WERI-Rb-1 (cell line): ENCODE measurements at regions not wholly inside any gene's neighbourhood (a gene's known extent, or its start where the extent isn't known, plus 50 kb on each side); places are given as distances from the start of the nearest gene placed in this dataset.

Source experiments
- DNase-seq: peaks from one replicate; pipeline ENCODE4 v3.0.0-alpha.2; 2020
- H3K27ac ChIP-seq: fragments of 250-450 bp; sonication (Bioruptor Pico); 2 replicates; pipeline ENCODE4 v1.5.1; 2020; ENCODE audit warnings: mild to moderate bottlenecking, moderate library complexity
- H3K27me3 ChIP-seq: fragments of 250-450 bp; sonication (Bioruptor Pico); 2 replicates; pipeline ENCODE4 v1.5.1; 2021; ENCODE audit warnings: mild to moderate bottlenecking, low read depth, moderate library complexity; ENCODE audit not compliant: insufficient read depth, severe bottlenecking
- H3K36me3 ChIP-seq: fragments of 250-450 bp; sonication (Bioruptor Pico); 2 replicates; pipeline ENCODE4 v1.5.1; 2020; ENCODE audit warnings: mild to moderate bottlenecking, moderate library complexity
- H3K4me3 ChIP-seq: 2 replicates; pipeline ENCODE4 v1.5.1; 2011; ENCODE audit warnings: low read depth, mild to moderate bottlenecking, control low read depth, low read length
- H3K9me3 ChIP-seq: fragments of 250-450 bp; sonication (Bioruptor Pico); 2 replicates; pipeline ENCODE4 v1.5.1; 2021; ENCODE audit warnings: mild to moderate bottlenecking, moderate library complexity; ENCODE audit not compliant: severe bottlenecking
- CTCF ChIP-seq: IDR thresholded peaks from 2 replicates; pipeline ENCODE4 v1.5.1; 2011; ENCODE audit warnings: low read depth, mild to moderate bottlenecking, control low read depth, inconsistent platforms, low read length

- no peaks in the 10 kb centered on the region for H3K36me3 ChIP-seq
- DNase-seq: no peak
- peaks cover 11% of the 10 kb centered on the region for H3K27me3 ChIP-seq
- no peaks in the 10 kb centered on the region for H3K9me3 ChIP-seq
- no peak overlapping the region for H3K4me3 ChIP-seq
- no peak overlapping the region for H3K27ac ChIP-seq
- no peak for TF ChIP-seq CTCF
Observed at GRCh38 chr5:161235569-161235968, 311.0 kb downstream of the GABRB2 start.

DNA sequence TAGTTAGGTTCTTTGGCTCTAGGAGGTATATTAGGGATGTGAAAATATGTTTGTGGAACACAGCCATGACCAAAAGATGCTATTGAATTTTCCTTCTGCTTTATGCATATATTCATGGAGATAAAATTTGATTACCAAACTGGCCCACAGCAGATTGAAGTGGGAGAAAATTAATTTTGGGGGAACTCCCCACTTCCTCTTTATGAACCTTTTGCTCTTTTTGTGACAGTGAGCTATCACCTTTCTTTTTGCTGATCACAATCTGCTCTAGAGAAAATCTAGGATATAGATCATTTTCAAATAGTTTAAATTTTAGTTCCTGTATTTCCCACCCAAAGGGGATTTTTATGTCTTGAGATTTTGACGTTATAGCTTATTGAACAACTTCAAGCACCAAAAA lies 313.0 kb downstream of the GABRB2 start:
- Histone ChIP-seq H3K36me3 (no peaks in the 10 kb centered on the region), H3K9me3 (no peaks in the 10 kb centered on the region), H3K4me3 (no peak overlapping the region), H3K27ac (no peak overlapping the region), H3K27me3 (peaks cover 13% of the 10 kb centered on the region)
- DNase-seq: no peak
- TF ChIP-seq CTCF: no peak

DNA sequence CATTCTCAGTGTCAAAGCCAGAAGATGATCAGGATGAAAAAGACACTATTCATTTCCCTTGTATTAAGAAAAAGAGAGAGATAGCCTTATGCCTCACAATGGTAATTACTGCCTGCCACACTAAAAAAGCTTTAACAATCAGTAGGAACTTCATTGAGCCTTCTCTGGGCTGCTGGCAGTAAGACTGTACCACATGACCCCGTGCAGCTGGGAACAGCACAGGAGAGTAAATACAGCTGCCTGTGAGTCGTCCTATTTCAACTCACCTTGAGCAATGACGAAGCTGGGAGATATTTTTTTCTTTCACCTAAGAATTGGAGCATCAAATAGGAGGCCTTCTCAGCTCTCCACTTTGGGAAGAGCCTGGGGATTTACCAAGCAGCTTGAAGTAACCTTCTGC lies 316.3 kb downstream of the GABRB2 start:
- H3K27me3 ChIP-seq: peaks cover 18% of the 10 kb centered on the region
- H3K27ac ChIP-seq: no peak overlapping the region
- TF ChIP-seq CTCF: no peak
- no peak for DNase-seq
- H3K36me3 ChIP-seq: no peaks in the 10 kb centered on the region
- H3K4me3 ChIP-seq: no peak overlapping the region
- H3K9me3 ChIP-seq: no peaks in the 10 kb centered on the region

DNA sequence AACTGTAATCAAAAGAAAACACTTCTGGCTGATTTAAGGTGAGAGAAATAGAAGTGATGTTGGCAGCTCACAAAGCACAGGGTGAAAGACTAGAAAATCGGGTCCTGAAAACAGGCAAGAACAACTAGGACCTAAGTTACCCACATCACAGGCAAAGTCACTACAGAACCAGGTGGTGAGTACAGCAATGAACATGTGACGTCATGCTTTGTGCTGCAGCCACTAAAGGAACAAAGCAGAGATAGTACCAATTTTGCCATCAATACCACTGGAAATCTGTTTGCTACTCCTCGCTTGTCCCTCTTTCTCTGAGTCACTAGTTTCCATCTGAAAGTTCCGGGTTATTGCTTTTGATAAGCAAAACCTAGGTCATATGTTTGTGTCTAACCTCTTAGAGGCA lies 326.7 kb downstream of the GABRB2 start:
- Histone ChIP-seq H3K27me3 (peaks cover 12% of the 10 kb centered on the region), H3K27ac (no peak overlapping the region), H3K4me3 (no peak overlapping the region), H3K9me3 (no peaks in the 10 kb centered on the region), H3K36me3 (no peaks in the 10 kb centered on the region)
- no peak for TF ChIP-seq CTCF
- DNase-seq: no peak

DNA sequence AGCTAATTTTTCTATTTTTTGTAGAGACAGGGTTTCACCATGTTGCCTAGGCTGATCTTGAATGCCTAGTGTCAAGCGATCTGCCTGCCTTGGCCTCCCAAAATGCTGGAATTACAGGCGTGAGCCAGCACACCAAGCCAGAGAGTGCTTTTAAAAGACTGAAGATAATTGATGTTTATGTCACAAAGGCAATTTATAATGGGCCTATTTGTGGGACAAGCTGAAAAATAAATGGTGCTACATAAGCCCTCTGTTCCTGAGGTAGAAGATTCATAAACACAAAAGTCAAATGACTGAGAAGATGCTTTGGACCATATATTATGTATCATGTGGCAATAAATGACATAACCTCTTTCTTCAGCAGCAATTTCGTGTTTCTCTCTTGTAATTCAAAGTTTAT lies 329.6 kb downstream of the GABRB2 start:
- no peak overlapping the region for H3K27ac ChIP-seq
- no peak for DNase-seq
- H3K9me3 ChIP-seq: no peaks in the 10 kb centered on the region
- H3K36me3 ChIP-seq: no peaks in the 10 kb centered on the region
- no peak for TF ChIP-seq CTCF
- H3K4me3 ChIP-seq: no peak overlapping the region
- peaks cover 17% of the 10 kb centered on the region for H3K27me3 ChIP-seq

DNA sequence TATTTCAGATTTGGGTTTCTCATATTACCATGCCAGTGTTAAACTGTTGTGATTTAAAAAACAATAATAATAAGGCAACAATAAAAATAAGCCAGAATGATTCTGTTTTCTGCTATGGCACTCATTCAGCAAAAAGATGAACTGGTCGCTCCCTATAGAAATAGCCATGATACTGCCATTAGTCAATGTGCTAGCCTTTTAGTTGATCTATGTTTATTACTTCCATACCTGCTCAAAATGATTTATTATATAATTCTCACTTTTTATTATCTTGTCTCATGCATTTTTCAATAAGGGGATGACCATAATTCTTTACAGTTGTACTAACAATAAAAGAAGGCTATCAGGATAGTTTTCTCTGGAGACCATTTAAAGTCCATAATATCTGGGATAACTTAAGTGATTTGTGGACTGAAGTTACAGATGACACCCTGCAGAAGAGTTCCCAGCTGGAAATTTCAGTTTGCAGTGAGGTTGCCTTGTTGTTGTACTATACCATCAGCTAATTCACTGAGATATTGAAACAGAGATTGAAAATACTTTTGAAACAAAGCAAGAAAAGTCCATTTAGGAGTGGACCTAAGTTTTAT lies 334.3 kb downstream of the GABRB2 start:
- Histone ChIP-seq H3K36me3 (no peaks in the 10 kb centered on the region), H3K4me3 (no peak overlapping the region), H3K27me3 (peaks cover 14% of the 10 kb centered on the region), H3K27ac (no peak overlapping the region), H3K9me3 (no peaks in the 10 kb centered on the region)
- DNase-seq: no peak
- TF ChIP-seq CTCF: no peak
